DOHH2 (cell line): ENCODE measurements at regions not wholly inside any gene's neighbourhood (a gene's known extent, or its start where the extent isn't known, plus 50 kb on each side); places are given as distances from the start of the nearest gene placed in this dataset.

ENCODE experiments used
- H3F3A ChIP-seq: fragments of 200-600 bp; sonication (generic), shearing (Covaris generic); 2 replicates; pipeline ENCODE4 v1.6.0; 2016; ENCODE audit warnings: antibody characterized with exemption, mild to moderate bottlenecking; ENCODE audit not compliant: control insufficient read depth, insufficient read depth
- H3K27ac ChIP-seq: fragments of 200-600 bp; sonication (generic); 2 replicates; pipeline ENCODE4 v1.5.1; 2014; ENCODE audit warnings: low read depth, mild to moderate bottlenecking, low read length, moderate library complexity
- H3K27me3 ChIP-seq: fragments of 200-600 bp; sonication (generic); 2 replicates; pipeline ENCODE4 v1.6.1; 2014; ENCODE audit warnings: mild to moderate bottlenecking, low read length, mixed read lengths; ENCODE audit not compliant: control insufficient read depth
- H3K36me3 ChIP-seq: fragments of 200-600 bp; sonication (generic); 2 replicates; pipeline ENCODE4 v1.6.1; 2014; ENCODE audit warnings: mild to moderate bottlenecking, low read length, moderate library complexity, mixed read lengths; ENCODE audit not compliant: control insufficient read depth
- H3K4me1 ChIP-seq: fragments of 200-600 bp; sonication (generic); 2 replicates; pipeline ENCODE4 v1.6.1; 2014; ENCODE audit warnings: mild to moderate bottlenecking, low read length, mixed read lengths; ENCODE audit not compliant: control insufficient read depth
- H3K4me2 ChIP-seq: fragments of 200-600 bp; sonication (generic); 2 replicates; pipeline ENCODE4 v1.6.0; 2014; ENCODE audit warnings: mild to moderate bottlenecking, low read length, moderate library complexity
- H3K4me3 ChIP-seq: fragments of 200-600 bp; sonication (generic); 2 replicates; pipeline ENCODE4 v1.5.1; 2014; ENCODE audit warnings: mild to moderate bottlenecking, low read length, mixed read lengths
- H3K79me2 ChIP-seq: fragments of 200-600 bp; sonication (generic); 2 replicates; pipeline ENCODE4 v1.6.1; 2014; ENCODE audit warnings: mild to moderate bottlenecking, low read length, mixed read lengths; ENCODE audit not compliant: control insufficient read depth
- H3K9me2 ChIP-seq: fragments of 200-600 bp; sonication (generic); replicated peaks from 2 replicates; pipeline ENCODE4 v1.6.1; 2014; ENCODE audit warnings: mild to moderate bottlenecking, low read length, mixed read lengths; ENCODE audit not compliant: control insufficient read depth
- H3K9me3 ChIP-seq: fragments of 200-600 bp; sonication (generic); 2 replicates; pipeline ENCODE4 v1.6.1; 2014; ENCODE audit warnings: antibody characterized with exemption, low read length, mixed read lengths; ENCODE audit not compliant: control insufficient read depth, insufficient read depth
- H4K20me1 ChIP-seq: fragments of 200-600 bp; sonication (generic); 2 replicates; pipeline ENCODE4 v1.6.0; 2014; ENCODE audit warnings: low read depth, mild to moderate bottlenecking, antibody characterized with exemption, low read length, moderate library complexity; ENCODE audit not compliant: control insufficient read depth, insufficient read depth
- CTCF ChIP-seq: fragments of 200-600 bp; sonication (generic); IDR thresholded peaks from one replicate; pipeline ENCODE4 v1.5.1; 2014; ENCODE audit warnings: antibody characterized with exemption, mild to moderate bottlenecking, low read depth, low read length; ENCODE audit not compliant: poor library complexity, severe bottlenecking
- EZH2phosphoT487 ChIP-seq: fragments of 200-600 bp; sonication (generic); IDR thresholded peaks from 2 replicates; pipeline ENCODE4 v1.6.1; 2017; ENCODE audit warnings: borderline replicate concordance, mild to moderate bottlenecking, antibody characterized with exemption, low read length, moderate library complexity, mixed read lengths

GRCh38 chr20:52313341-52313963 lies 121.9 kb upstream of the ZFP64 start:
- Histone ChIP-seq H3K4me1 (no peaks in the 10 kb centered on the region), H3K4me3 (no peak overlapping the region), H3K36me3 (no peaks in the 10 kb centered on the region), H3K9me2 (no peaks in the 10 kb centered on the region), H3K9me3 (no peaks in the 10 kb centered on the region), H3K4me2 (no peak overlapping the region), H3K27ac (no peak overlapping the region), H3K79me2 (no peaks in the 10 kb centered on the region), H3K27me3 (no peaks in the 10 kb centered on the region), H4K20me1 (no peaks in the 10 kb centered on the region), H3F3A (no peaks in the 10 kb centered on the region)
- TF ChIP-seq CTCF (no peak), EZH2phosphoT487 (no peak)

- H3K4me2 ChIP-seq: no peak overlapping the region
- H4K20me1 ChIP-seq: no peaks in the 10 kb centered on the region
- no peaks in the 10 kb centered on the region for H3K79me2 ChIP-seq
- no peaks in the 10 kb centered on the region for H3K36me3 ChIP-seq
- H3K9me3 ChIP-seq: no peaks in the 10 kb centered on the region
- H3K9me2 ChIP-seq: no peaks in the 10 kb centered on the region
- H3K27me3 ChIP-seq: no peaks in the 10 kb centered on the region
- no peak overlapping the region for H3K4me3 ChIP-seq
- no peaks in the 10 kb centered on the region for H3K4me1 ChIP-seq
- H3F3A ChIP-seq: no peaks in the 10 kb centered on the region
- TF ChIP-seq CTCF: peak; percentile 74
- TF ChIP-seq EZH2phosphoT487: no peak
- H3K27ac ChIP-seq: no peak overlapping the region
These were observed 120.7 kb upstream of the ZFP64 start for GRCh38 chr20:52312132-52312729.

- Histone ChIP-seq H3K27me3 (no peaks in the 10 kb centered on the region), H3F3A (no peaks in the 10 kb centered on the region), H3K9me2 (no peaks in the 10 kb centered on the region), H3K79me2 (no peaks in the 10 kb centered on the region), H3K4me3 (no peak overlapping the region), H4K20me1 (no peaks in the 10 kb centered on the region), H3K27ac (no peak overlapping the region), H3K4me1 (no peaks in the 10 kb centered on the region), H3K9me3 (no peaks in the 10 kb centered on the region), H3K36me3 (no peaks in the 10 kb centered on the region), H3K4me2 (no peak overlapping the region)
- no peak for TF ChIP-seq CTCF
- TF ChIP-seq EZH2phosphoT487: no peak
These were observed 119.7 kb upstream of the ZFP64 start for GRCh38 chr20:52311209-52311794.
